Right atrium auricular region (tissue), 2 donors: ENCODE measurements at regions not wholly inside any gene's neighbourhood (a gene's known extent, or its start where the extent isn't known, plus 50 kb on each side); places are given as distances from the start of the nearest gene placed in this dataset.

Experiments used
- DNase-seq: peaks from one replicate; pipeline ENCODE4 v3.0.0-alpha.2; 2019; ENCODE audit warnings: low spot score
- H3K27ac ChIP-seq, 2 donors: fragments of 200-600 bp; sonication (generic); 1 replicate in 1 of 2; 2 replicates in 1 of 2; pipeline ENCODE4 v1.5.1; 2016 to 2019
- H3K27me3 ChIP-seq, 2 donors: fragments of 200-600 bp; sonication (generic); one replicate each; pipeline versions ENCODE4 v1.5.1 to v1.6.0; 2017 to 2019
- H3K36me3 ChIP-seq: fragments of 200-600 bp; sonication (generic); one replicate; pipeline ENCODE4 v1.5.1; 2016
- H3K4me1 ChIP-seq, 2 donors: fragments of 200-600 bp; sonication (generic); one replicate each; pipeline versions ENCODE4 v1.5.1 to v1.6.0; 2017 to 2019
- H3K4me3 ChIP-seq, 2 donors: fragments of 200-600 bp; sonication (generic); 1 replicate in 1 of 2; 2 replicates in 1 of 2; pipeline ENCODE4 v1.5.1; 2017 to 2019; ENCODE audit warnings: mild to moderate bottlenecking in 1 of 2, moderate library complexity in 1 of 2
- H3K9me3 ChIP-seq, 2 donors: fragments of 200-600 bp; sonication (generic); one replicate each; pipeline ENCODE4 v1.5.1; 2019
- TF ChIP-seq, protein P1 (sequence below), 2 donors: fragments of 200-600 bp; sonication (generic); IDR thresholded peaks; one replicate each; pipeline ENCODE4 v1.5.1; 2019; ENCODE audit warnings: antibody characterized with exemption in 2 of 2

DNA sequence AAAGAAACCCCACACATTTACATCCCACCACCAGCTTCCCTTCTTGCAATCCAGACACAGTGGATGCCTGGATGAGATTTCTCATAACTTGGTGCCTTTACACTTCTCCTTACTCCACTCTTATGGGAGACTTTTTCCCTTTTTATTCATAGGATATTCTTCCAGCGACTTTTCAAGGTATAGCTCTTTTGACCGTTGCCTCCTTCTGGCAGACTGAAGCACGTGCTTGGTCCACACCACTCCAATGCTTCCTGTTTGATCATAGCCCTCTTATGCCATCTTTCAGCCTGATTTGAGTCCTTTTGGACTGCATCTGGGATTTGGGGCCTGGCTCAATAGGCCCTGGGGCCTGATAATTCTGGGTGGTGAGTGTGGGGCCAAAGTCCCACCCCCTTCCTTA, 87.7 kb downstream of the ERCC5 start:
- no peak overlapping the region for H3K4me3 ChIP-seq
- DNase-seq: no peak
- TF ChIP-seq, protein P1, sequence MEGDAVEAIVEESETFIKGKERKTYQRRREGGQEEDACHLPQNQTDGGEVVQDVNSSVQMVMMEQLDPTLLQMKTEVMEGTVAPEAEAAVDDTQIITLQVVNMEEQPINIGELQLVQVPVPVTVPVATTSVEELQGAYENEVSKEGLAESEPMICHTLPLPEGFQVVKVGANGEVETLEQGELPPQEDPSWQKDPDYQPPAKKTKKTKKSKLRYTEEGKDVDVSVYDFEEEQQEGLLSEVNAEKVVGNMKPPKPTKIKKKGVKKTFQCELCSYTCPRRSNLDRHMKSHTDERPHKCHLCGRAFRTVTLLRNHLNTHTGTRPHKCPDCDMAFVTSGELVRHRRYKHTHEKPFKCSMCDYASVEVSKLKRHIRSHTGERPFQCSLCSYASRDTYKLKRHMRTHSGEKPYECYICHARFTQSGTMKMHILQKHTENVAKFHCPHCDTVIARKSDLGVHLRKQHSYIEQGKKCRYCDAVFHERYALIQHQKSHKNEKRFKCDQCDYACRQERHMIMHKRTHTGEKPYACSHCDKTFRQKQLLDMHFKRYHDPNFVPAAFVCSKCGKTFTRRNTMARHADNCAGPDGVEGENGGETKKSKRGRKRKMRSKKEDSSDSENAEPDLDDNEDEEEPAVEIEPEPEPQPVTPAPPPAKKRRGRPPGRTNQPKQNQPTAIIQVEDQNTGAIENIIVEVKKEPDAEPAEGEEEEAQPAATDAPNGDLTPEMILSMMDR (IDR thresholded peaks at IDR 0.05): no peak
- H3K27me3 ChIP-seq: no peaks in the 10 kb centered on the region
- H3K36me3 ChIP-seq: no peaks in the 10 kb centered on the region
- H3K27ac ChIP-seq: no peak overlapping the region
- no peaks in the 10 kb centered on the region for H3K9me3 ChIP-seq
- no peaks in the 10 kb centered on the region for H3K4me1 ChIP-seq

DNA sequence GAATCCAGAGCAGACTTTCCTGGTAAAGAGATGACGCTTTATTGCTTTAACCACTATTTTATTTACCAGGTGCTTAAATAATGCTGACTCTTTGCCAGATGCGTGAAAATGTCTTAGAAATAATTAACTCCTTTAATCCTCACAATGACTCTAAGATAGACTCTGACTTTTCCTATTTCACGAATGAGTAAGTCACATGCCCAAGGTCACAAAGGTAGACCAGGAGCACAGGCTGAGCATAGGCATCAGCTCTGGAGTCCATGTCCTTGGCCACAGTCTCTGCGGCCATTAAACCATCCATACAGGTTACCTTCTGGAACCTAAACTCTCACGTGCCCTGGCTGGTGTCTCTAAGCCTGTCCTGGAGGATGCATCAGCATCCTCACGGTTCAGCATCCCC, 87.3 kb downstream of the ERCC5 start:
- no peaks in the 10 kb centered on the region for H3K36me3 ChIP-seq
- H3K27ac ChIP-seq: no peak overlapping the region
- H3K4me1 ChIP-seq: no peaks in the 10 kb centered on the region
- H3K27me3 ChIP-seq: no peaks in the 10 kb centered on the region
- H3K9me3 ChIP-seq: no peaks in the 10 kb centered on the region
- TF ChIP-seq, protein P1 (IDR thresholded peaks at IDR 0.05): no peak
- H3K4me3 ChIP-seq: no peak overlapping the region
- no peak for DNase-seq

DNA sequence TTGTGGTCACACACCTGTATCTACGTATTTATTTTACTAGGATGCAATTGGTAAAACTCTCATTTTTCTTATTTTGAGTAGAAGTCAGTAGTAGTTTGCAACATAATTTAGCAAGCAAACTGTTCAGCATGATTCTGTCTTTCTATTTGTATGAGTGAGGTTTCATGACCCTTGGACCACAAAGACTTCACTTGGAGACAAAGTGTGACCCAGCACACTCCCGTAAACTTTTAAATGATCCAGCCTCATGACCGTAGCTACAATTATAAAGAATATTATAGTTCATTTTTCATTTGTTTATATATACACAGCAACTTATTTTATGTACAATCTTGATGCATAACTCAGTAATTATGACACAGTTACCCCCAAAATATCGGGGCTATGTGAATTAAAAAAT, 86.5 kb downstream of the ERCC5 start:
- DNase-seq: no peak
- Histone ChIP-seq H3K27ac (no peak overlapping the region), H3K36me3 (no peaks in the 10 kb centered on the region), H3K9me3 (no peaks in the 10 kb centered on the region), H3K4me3 (no peak overlapping the region), H3K27me3 (no peaks in the 10 kb centered on the region), H3K4me1 (no peaks in the 10 kb centered on the region)
- TF ChIP-seq, protein P1 (IDR thresholded peaks at IDR 0.05): no peak

DNA sequence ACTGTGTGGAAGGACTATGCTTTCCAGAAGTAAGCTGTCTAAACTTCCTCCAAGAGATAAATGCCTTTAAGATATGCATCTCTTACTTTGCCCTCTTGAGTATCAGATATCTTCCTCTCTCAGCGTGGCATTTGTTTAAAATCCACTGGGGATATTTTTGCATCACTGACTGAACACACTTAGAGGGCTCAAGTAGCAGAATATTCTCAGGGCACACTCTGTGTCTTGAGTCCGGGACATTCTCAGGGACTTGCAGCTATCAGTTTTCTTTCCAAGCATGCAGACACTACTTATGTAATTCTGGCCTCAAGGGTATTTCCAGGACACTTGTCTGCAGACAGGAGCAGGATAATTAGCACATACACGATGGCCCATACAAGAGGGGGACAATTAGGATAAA, 84.7 kb downstream of the ERCC5 start:
- H3K36me3 ChIP-seq: no peaks in the 10 kb centered on the region
- H3K4me1 ChIP-seq: no peaks in the 10 kb centered on the region
- DNase-seq: no peak
- H3K9me3 ChIP-seq: no peaks in the 10 kb centered on the region
- no peaks in the 10 kb centered on the region for H3K27me3 ChIP-seq
- H3K4me3 ChIP-seq: no peak overlapping the region
- TF ChIP-seq, protein P1 (IDR thresholded peaks at IDR 0.05): no peak
- H3K27ac ChIP-seq: no peak overlapping the region

DNA sequence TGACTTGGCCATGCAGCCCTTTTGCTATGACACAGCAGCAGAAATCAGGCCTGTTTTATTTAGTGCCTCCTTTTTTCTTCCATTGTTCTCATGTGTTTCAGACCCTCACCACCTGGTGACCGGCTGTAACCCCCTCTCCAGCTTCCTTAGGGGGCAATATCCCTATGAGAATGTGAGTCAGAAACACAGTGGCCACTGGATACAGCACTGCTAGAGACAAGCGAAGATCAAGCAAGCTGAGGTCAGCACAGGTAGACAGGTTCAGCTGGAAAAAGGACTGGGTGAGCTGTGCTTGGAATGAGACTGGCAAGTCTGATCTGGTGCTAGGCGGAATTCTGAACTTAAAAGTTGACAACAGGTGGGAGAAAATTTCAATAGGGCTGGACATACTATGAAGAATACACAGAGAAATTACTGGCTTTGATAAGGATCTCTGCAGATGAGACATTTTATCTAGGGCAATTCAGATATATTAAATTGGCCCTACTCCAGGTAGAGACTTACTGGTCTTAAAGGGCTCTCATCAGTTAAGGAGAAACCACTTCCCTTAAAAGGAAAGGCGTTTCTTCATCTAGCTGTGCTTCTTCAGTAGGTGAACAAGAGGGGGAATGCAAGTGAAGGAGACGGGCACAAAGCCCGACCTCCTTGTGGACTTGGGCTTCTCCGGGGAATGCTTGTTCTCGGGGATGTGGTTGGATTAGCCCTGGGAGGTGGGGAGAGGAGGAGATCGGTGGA, 83.3 kb downstream of the ERCC5 start:
- Histone ChIP-seq H3K27ac (no peak overlapping the region), H3K27me3 (no peaks in the 10 kb centered on the region), H3K4me1 (no peaks in the 10 kb centered on the region), H3K4me3 (no peak overlapping the region), H3K9me3 (no peaks in the 10 kb centered on the region), H3K36me3 (no peaks in the 10 kb centered on the region)
- no peak for DNase-seq
- TF ChIP-seq, protein P1 (IDR thresholded peaks at IDR 0.05): no peak
